ENCODE measurements at regions not wholly inside any gene's neighbourhood (a gene's known extent, or its start where the extent isn't known, plus 50 kb on each side); places are given as distances from the start of the nearest gene placed in this dataset.
A peak's percentile ranks its signal among the peaks of the same experiment; 100 is the strongest.

- no peaks in the 10 kb centered on the region for H3K9me3 ChIP-seq (ENCODE audit: insufficient read depth, low read length)
- no peaks in the 10 kb centered on the region for H4K20me1 ChIP-seq (ENCODE audit: insufficient read depth, low read length)
- no peak overlapping the region for H3K27ac ChIP-seq (ENCODE audit: low read length)
- no peak overlapping the region for H3K9ac ChIP-seq (ENCODE audit: low read length)
- no peak overlapping the region for H3K4me2 ChIP-seq (ENCODE audit: low read length)
- TF ChIP-seq CTCF (IDR thresholded peaks at IDR 0.05; ENCODE audit: low read depth, low read length): no peak
- TF ChIP-seq EZH2phosphoT487 (IDR thresholded peaks at IDR 0.05; ENCODE audit: low read depth): no peak
- H2AFZ ChIP-seq (ENCODE audit: low read depth, low read length): no peak overlapping the region
- no peaks in the 10 kb centered on the region for H3K27me3 ChIP-seq (ENCODE audit: low read depth, low read length)
- no peak overlapping the region for H3K4me3 ChIP-seq (ENCODE audit: low read length)
- H3K79me2 ChIP-seq (ENCODE audit: low read length): no peaks in the 10 kb centered on the region
- H3K4me1 ChIP-seq (ENCODE audit: low read length): peaks cover 24% of the 10 kb centered on the region
- H3K36me3 ChIP-seq (replicated peaks; ENCODE audit: low read depth, low read length): no peaks in the 10 kb centered on the region
These were observed 137.0 kb downstream of the MRPS30 start for GRCh38 chr5:44945743-44946142.

GRCh38 chr5:44949687-44950086, 140.9 kb downstream of the MRPS30 start:
- Histone ChIP-seq H2AFZ (ENCODE audit: low read depth, low read length) (peak overlapping the region; percentile 25; the same call in 1 of the 2 replicates), H3K9me3 (ENCODE audit: insufficient read depth, low read length) (no peaks in the 10 kb centered on the region), H3K4me1 (ENCODE audit: low read length) (peaks cover 11% of the 10 kb centered on the region), H3K27ac (ENCODE audit: low read length) (no peak overlapping the region), H3K9ac (ENCODE audit: low read length) (no peak overlapping the region), H3K36me3 (replicated peaks; ENCODE audit: low read depth, low read length) (no peaks in the 10 kb centered on the region), H4K20me1 (ENCODE audit: insufficient read depth, low read length) (no peaks in the 10 kb centered on the region), H3K79me2 (ENCODE audit: low read length) (no peaks in the 10 kb centered on the region), H3K4me2 (ENCODE audit: low read length) (no peak overlapping the region), H3K27me3 (ENCODE audit: low read depth, low read length) (no peaks in the 10 kb centered on the region), H3K4me3 (ENCODE audit: low read length) (no peak overlapping the region)
- TF ChIP-seq EZH2phosphoT487 (IDR thresholded peaks at IDR 0.05; ENCODE audit: low read depth) (no peak), CTCF (IDR thresholded peaks at IDR 0.05; ENCODE audit: low read depth, low read length) (no peak)

GRCh38 chr5:44951371-44951770, 142.6 kb downstream of the MRPS30 start:
- Histone ChIP-seq H3K4me3 (ENCODE audit: low read length) (no peak overlapping the region), H3K9ac (ENCODE audit: low read length) (no peak overlapping the region), H3K27me3 (ENCODE audit: low read depth, low read length) (no peaks in the 10 kb centered on the region), H3K9me3 (ENCODE audit: insufficient read depth, low read length) (no peaks in the 10 kb centered on the region), H3K27ac (ENCODE audit: low read length) (no peak overlapping the region), H4K20me1 (ENCODE audit: insufficient read depth, low read length) (no peaks in the 10 kb centered on the region), H3K36me3 (replicated peaks; ENCODE audit: low read depth, low read length) (no peaks in the 10 kb centered on the region), H3K4me2 (ENCODE audit: low read length) (no peak overlapping the region), H3K79me2 (ENCODE audit: low read length) (no peaks in the 10 kb centered on the region), H3K4me1 (ENCODE audit: low read length) (peaks cover 11% of the 10 kb centered on the region), H2AFZ (ENCODE audit: low read depth, low read length) (no peak overlapping the region)
- no peak for TF ChIP-seq CTCF (IDR thresholded peaks at IDR 0.05; ENCODE audit: low read depth, low read length)
- TF ChIP-seq EZH2phosphoT487 (IDR thresholded peaks at IDR 0.05; ENCODE audit: low read depth): no peak

GRCh38 chr5:44952376-44952775, 143.6 kb downstream of the MRPS30 start:
- Histone ChIP-seq H2AFZ (ENCODE audit: low read depth, low read length) (no peak overlapping the region), H3K4me3 (ENCODE audit: low read length) (no peak overlapping the region), H3K27me3 (ENCODE audit: low read depth, low read length) (no peaks in the 10 kb centered on the region), H4K20me1 (ENCODE audit: insufficient read depth, low read length) (no peaks in the 10 kb centered on the region), H3K79me2 (ENCODE audit: low read length) (no peaks in the 10 kb centered on the region), H3K4me2 (ENCODE audit: low read length) (0 out of 2 replicates have a peak overlapping the region, but pooled peaks have one; percentile 20), H3K27ac (ENCODE audit: low read length) (no peak overlapping the region), H3K36me3 (replicated peaks; ENCODE audit: low read depth, low read length) (no peaks in the 10 kb centered on the region), H3K4me1 (ENCODE audit: low read length) (peaks cover 11% of the 10 kb centered on the region), H3K9me3 (ENCODE audit: insufficient read depth, low read length) (no peaks in the 10 kb centered on the region), H3K9ac (ENCODE audit: low read length) (no peak overlapping the region)
- TF ChIP-seq CTCF (IDR thresholded peaks at IDR 0.05; ENCODE audit: low read depth, low read length) (peak; percentile 59), EZH2phosphoT487 (IDR thresholded peaks at IDR 0.05; ENCODE audit: low read depth) (no peak)
